ENCODE measurements at regions not wholly inside any gene's neighbourhood (a gene's known extent, or its start where the extent isn't known, plus 50 kb on each side); places are given as distances from the start of the nearest gene placed in this dataset.

GRCh38 chr20:11754451-11754850 is 163.2 kb upstream of the BTBD3 start:
- H3K9me3 ChIP-seq (ENCODE audit: control insufficient read depth in 1 of 2, insufficient read depth in 1 of 2, low read depth in 1 of 2, low read length in 2 of 2) = no peaks in the 10 kb centered on the region
- H2AFZ ChIP-seq (ENCODE audit: low read depth, low read length, poor library complexity, severe bottlenecking) = no peak overlapping the region
- H3K27ac ChIP-seq (ENCODE audit: low read depth, low read length) = no peak overlapping the region
- H3K4me1 ChIP-seq (ENCODE audit: control insufficient read depth in 1 of 2, insufficient read depth in 2 of 2, low read length in 2 of 2) = no peaks in the 10 kb centered on the region
- no peaks in the 10 kb centered on the region for H3K36me3 ChIP-seq (ENCODE audit: control insufficient read depth in 1 of 2, insufficient read depth in 2 of 2, low read length in 2 of 2)
- DNase-seq (ENCODE audit: low read depth, low spot score) (no peak), ATAC-seq (no peak)
- intact Hi-C loops (cut with micrococcal nuclease) = no loop called here
- ChIA-PET RAD21 (ENCODE audit: low non-redundant PET in 1 of 2, low total read pairs in 2 of 2, uncharacterized antibody in 2 of 2, unreplicated experiment in 2 of 2) (no interaction called here), POLR2A (no interaction called here), CTCF (interaction anchor here (1.6 kb wide), 1 partner anchor 158 kb away, joined by 3 read pairs; no protein-coding TSS in a partner anchor)
- no peaks in the 10 kb centered on the region for H3K27me3 ChIP-seq (ENCODE audit: insufficient read depth, low read length)
- H3K9me2 ChIP-seq (ENCODE audit: insufficient read depth) = no peaks in the 10 kb centered on the region
- no peaks in the 10 kb centered on the region for H3K79me2 ChIP-seq (ENCODE audit: insufficient read depth, low read length)
- no peaks in the 10 kb centered on the region for H4K20me1 ChIP-seq (ENCODE audit: insufficient read depth)
- H3K4me2 ChIP-seq (ENCODE audit: low read length) = no peak overlapping the region
- no TSS peak for BruUV-seq (replicated peaks)
- no peak overlapping the region for H3K4me3 ChIP-seq (replicated peaks in 1 of 2; ENCODE audit: low read depth in 1 of 2, low read length in 2 of 2)
- H3K9ac ChIP-seq (ENCODE audit: low read length) = no peak overlapping the region
- TF ChIP-seq CBX3 (IDR thresholded peaks at IDR 0.05; ENCODE audit: low read depth) (no peak), EZH2 (IDR thresholded peaks at IDR 0.05) (no peak), ATF3 (IDR thresholded peaks at IDR 0.05) (no peak), FOSL1 (IDR thresholded peaks at IDR 0.05; ENCODE audit: low read depth) (no peak), SRF (IDR thresholded peaks at IDR 0.05; ENCODE audit: low read depth) (no peak), SIN3A (IDR thresholded peaks at IDR 0.05; ENCODE audit: low read depth) (no peak), POLR2AphosphoS5 (IDR thresholded peaks at IDR 0.05; ENCODE audit: low read depth, low read length) (no peak), CTCF (IDR thresholded peaks at IDR 0.05 in 2 of 3, conservative IDR thresholded peaks at IDR 0.05 in 1 of 3; ENCODE audit: borderline replicate concordance in 1 of 3, insufficient read depth in 1 of 3, low read depth in 2 of 3, low read length in 2 of 3) (no peak), RAD21 (IDR thresholded peaks at IDR 0.05; ENCODE audit: low read depth) (no peak), CEBPB (IDR thresholded peaks at IDR 0.05; ENCODE audit: low read depth) (no peak)
